SK-N-SH treated with all-trans-retinoic acid at 6 μM for 48 hours (cell line): ENCODE measurements at regions not wholly inside any gene's neighbourhood (a gene's known extent, or its start where the extent isn't known, plus 50 kb on each side); places are given as distances from the start of the nearest gene placed in this dataset.

Experiments used
- ARNTL ChIP-seq: fragments of 450-650 bp; formaldehyde crosslinking; IDR thresholded peaks from 2 replicates; pipeline ENCODE4 v1.5.0; 2020; ENCODE audit warnings: low read depth, mild to moderate bottlenecking, moderate library complexity, borderline replicate concordance
- CSDC2 ChIP-seq: fragments of 250-450 bp; sonication (Bioruptor Pico); IDR thresholded peaks from 2 replicates; pipeline ENCODE4 v1.5.0; 2020; ENCODE audit warnings: mild to moderate bottlenecking, moderate library complexity
- ESRRG ChIP-seq: fragments of 250-450 bp; sonication (Bioruptor Pico); IDR thresholded peaks from 2 replicates; pipeline ENCODE4 v1.6.1; 2021; ENCODE audit warnings: mild to moderate bottlenecking
- RARB ChIP-seq: fragments of 250-450 bp; sonication (Bioruptor Pico); IDR thresholded peaks from 2 replicates; pipeline ENCODE4 v1.8.0; 2021; ENCODE audit warnings: mild to moderate bottlenecking, moderate library complexity
- SNAI2 ChIP-seq: fragments of 250-450 bp; sonication (Bioruptor Pico); IDR thresholded peaks from 2 replicates; pipeline ENCODE4 v1.5.0; 2020; ENCODE audit warnings: mild to moderate bottlenecking, moderate library complexity
- ZC3H10 ChIP-seq: fragments of 250-450 bp; sonication (Bioruptor Pico); IDR thresholded peaks from 2 replicates; pipeline ENCODE4 v1.5.1; 2021; ENCODE audit warnings: mild to moderate bottlenecking, moderate library complexity
- ZFP3 ChIP-seq: fragments of 250-450 bp; sonication (Bioruptor Pico); IDR thresholded peaks from 2 replicates; pipeline ENCODE4 v1.5.0; 2020; ENCODE audit warnings: mild to moderate bottlenecking, moderate library complexity
- ZNF565 ChIP-seq: fragments of 450-650 bp; formaldehyde crosslinking; conservative IDR thresholded peaks from 2 replicates; pipeline ENCODE4 v1.5.0; 2020; ENCODE audit warnings: low read depth, mild to moderate bottlenecking, moderate library complexity
- TF ChIP-seq, protein P1 (sequence below): fragments of 250-450 bp; sonication (Bioruptor Pico); IDR thresholded peaks from 2 replicates; pipeline ENCODE4 v1.8.0; 2020; ENCODE audit warnings: mild to moderate bottlenecking, moderate library complexity, borderline replicate concordance
- TF ChIP-seq, protein P2 (sequence below): fragments of 250-450 bp; sonication (Bioruptor Pico); IDR thresholded peaks from 2 replicates; pipeline ENCODE4 v1.5.1; 2020; ENCODE audit warnings: low read depth, mild to moderate bottlenecking, moderate library complexity
- TF ChIP-seq, protein P3 (sequence below): fragments of 250-450 bp; sonication (Bioruptor Pico); IDR thresholded peaks from 2 replicates; pipeline ENCODE4 v1.5.1; 2021; ENCODE audit warnings: mild to moderate bottlenecking, moderate library complexity
- TF ChIP-seq, protein P4 (sequence below): fragments of 250-450 bp; sonication (Bioruptor Pico); IDR thresholded peaks from 2 replicates; pipeline ENCODE4 v1.8.0; 2021; ENCODE audit warnings: low read depth, mild to moderate bottlenecking, moderate library complexity, borderline replicate concordance

DNA sequence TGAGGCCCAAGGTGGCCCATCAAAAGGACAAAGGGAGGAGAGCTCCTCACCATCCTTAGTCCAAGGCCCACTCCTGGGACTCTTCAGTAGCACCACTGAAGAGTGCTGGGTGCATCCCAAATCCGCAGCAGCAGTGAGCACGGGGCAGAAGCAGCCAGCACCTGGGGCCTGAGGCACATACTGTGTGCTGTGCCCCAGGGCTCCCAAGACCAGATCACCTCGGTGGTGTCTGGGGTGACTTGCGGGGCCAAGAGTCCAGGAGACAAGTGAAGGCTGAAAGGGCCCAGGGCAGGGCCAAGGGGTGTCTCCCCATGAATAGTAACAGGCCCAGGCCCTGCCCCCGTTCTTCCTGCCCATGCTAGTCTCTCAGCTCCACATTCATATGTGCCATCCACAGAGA lies 59.9 kb upstream of the INSIG1 start:
- TF ChIP-seq ZNF565 (CRISPR knock-in tag) (no peak), ARNTL (no peak), RARB (CRISPR knock-in tag) (no peak), SNAI2 (CRISPR knock-in tag) (no peak), CSDC2 (CRISPR knock-in tag) (no peak), ESRRG (CRISPR knock-in tag) (no peak), ZFP3 (no peak), ZC3H10 (CRISPR knock-in tag) (no peak)
- TF ChIP-seq, protein P1, sequence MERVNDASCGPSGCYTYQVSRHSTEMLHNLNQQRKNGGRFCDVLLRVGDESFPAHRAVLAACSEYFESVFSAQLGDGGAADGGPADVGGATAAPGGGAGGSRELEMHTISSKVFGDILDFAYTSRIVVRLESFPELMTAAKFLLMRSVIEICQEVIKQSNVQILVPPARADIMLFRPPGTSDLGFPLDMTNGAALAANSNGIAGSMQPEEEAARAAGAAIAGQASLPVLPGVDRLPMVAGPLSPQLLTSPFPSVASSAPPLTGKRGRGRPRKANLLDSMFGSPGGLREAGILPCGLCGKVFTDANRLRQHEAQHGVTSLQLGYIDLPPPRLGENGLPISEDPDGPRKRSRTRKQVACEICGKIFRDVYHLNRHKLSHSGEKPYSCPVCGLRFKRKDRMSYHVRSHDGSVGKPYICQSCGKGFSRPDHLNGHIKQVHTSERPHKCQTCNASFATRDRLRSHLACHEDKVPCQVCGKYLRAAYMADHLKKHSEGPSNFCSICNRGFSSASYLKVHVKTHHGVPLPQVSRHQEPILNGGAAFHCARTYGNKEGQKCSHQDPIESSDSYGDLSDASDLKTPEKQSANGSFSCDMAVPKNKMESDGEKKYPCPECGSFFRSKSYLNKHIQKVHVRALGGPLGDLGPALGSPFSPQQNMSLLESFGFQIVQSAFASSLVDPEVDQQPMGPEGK (CRISPR knock-in tag): no peak
- TF ChIP-seq, protein P2, sequence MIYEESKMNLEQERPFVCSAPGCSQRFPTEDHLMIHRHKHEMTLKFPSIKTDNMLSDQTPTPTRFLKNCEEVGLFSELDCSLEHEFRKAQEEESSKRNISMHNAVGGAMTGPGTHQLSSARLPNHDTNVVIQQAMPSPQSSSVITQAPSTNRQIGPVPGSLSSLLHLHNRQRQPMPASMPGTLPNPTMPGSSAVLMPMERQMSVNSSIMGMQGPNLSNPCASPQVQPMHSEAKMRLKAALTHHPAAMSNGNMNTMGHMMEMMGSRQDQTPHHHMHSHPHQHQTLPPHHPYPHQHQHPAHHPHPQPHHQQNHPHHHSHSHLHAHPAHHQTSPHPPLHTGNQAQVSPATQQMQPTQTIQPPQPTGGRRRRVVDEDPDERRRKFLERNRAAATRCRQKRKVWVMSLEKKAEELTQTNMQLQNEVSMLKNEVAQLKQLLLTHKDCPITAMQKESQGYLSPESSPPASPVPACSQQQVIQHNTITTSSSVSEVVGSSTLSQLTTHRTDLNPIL: no peak
- TF ChIP-seq, protein P3, sequence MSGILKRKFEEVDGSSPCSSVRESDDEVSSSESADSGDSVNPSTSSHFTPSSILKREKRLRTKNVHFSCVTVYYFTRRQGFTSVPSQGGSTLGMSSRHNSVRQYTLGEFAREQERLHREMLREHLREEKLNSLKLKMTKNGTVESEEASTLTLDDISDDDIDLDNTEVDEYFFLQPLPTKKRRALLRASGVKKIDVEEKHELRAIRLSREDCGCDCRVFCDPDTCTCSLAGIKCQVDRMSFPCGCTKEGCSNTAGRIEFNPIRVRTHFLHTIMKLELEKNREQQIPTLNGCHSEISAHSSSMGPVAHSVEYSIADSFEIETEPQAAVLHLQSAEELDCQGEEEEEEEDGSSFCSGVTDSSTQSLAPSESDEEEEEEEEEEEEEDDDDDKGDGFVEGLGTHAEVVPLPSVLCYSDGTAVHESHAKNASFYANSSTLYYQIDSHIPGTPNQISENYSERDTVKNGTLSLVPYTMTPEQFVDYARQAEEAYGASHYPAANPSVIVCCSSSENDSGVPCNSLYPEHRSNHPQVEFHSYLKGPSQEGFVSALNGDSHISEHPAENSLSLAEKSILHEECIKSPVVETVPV (CRISPR knock-in tag): no peak
- TF ChIP-seq, protein P4, sequence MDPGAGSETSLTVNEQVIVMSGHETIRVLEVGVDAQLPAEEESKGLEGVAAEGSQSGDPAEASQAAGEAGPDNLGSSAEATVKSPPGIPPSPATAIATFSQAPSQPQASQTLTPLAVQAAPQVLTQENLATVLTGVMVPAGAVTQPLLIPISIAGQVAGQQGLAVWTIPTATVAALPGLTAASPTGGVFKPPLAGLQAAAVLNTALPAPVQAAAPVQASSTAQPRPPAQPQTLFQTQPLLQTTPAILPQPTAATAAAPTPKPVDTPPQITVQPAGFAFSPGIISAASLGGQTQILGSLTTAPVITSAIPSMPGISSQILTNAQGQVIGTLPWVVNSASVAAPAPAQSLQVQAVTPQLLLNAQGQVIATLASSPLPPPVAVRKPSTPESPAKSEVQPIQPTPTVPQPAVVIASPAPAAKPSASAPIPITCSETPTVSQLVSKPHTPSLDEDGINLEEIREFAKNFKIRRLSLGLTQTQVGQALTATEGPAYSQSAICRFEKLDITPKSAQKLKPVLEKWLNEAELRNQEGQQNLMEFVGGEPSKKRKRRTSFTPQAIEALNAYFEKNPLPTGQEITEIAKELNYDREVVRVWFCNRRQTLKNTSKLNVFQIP (CRISPR knock-in tag): no peak
